CD14-positive monocyte (primary cell): ENCODE measurements at regions not wholly inside any gene's neighbourhood (a gene's known extent, or its start where the extent isn't known, plus 50 kb on each side); places are given as distances from the start of the nearest gene placed in this dataset.

Source experiments
- DNase-seq, 3 donors: peaks; one replicate each; pipeline ENCODE4 v3.0.0-alpha.2; 2011 to 2022
- H2AFZ ChIP-seq: 2 replicates; pipeline ENCODE4 v1.6.0; 2012; ENCODE audit warnings: mild to moderate bottlenecking, low read depth, low read length, inconsistent platforms; ENCODE audit not compliant: insufficient read depth, poor library complexity, severe bottlenecking
- H3K27ac ChIP-seq, 2 donors: 1 replicate in 1 of 2; 2 replicates in 1 of 2; pipeline ENCODE4 v1.5.1; 2012 to 2013; ENCODE audit warnings: low read length in 2 of 2, control low read depth in 1 of 2, inconsistent platforms in 1 of 2, low read depth in 1 of 2, mild to moderate bottlenecking in 1 of 2
- H3K27me3 ChIP-seq, 2 donors: one replicate each; pipeline versions ENCODE4 v1.6.0 to v1.6.1; 2011 to 2013; ENCODE audit warnings: low read length in 2 of 2; ENCODE audit not compliant: control insufficient read depth in 2 of 2, insufficient read depth in 2 of 2
- H3K36me3 ChIP-seq, 2 donors: replicated peaks in 1 of 2; 1 replicate in 1 of 2; 2 replicates in 1 of 2; pipeline versions ENCODE4 v1.5.1 to v1.6.1; 2012 to 2013; ENCODE audit warnings: low read length in 2 of 2, control low read depth in 1 of 2, inconsistent platforms in 1 of 2, mild to moderate bottlenecking in 1 of 2; ENCODE audit not compliant: insufficient read depth in 2 of 2, control insufficient read depth in 1 of 2
- H3K4me1 ChIP-seq, 2 donors: 1 replicate in 1 of 2; 2 replicates in 1 of 2; pipeline versions ENCODE4 v1.5.1 to v1.6.1; 2012 to 2013; ENCODE audit warnings: low read length in 2 of 2, control low read depth in 1 of 2, inconsistent platforms in 1 of 2, mild to moderate bottlenecking in 1 of 2, moderate library complexity in 1 of 2; ENCODE audit not compliant: insufficient read depth in 2 of 2, control insufficient read depth in 1 of 2
- H3K4me2 ChIP-seq: replicated peaks from 2 replicates; pipeline ENCODE3; 2012; ENCODE audit warnings: low read length, moderate library complexity, mild to moderate bottlenecking; ENCODE audit not compliant: poor library complexity, severe bottlenecking; ENCODE audit errors: extremely low read depth
- H3K4me3 ChIP-seq, 3 experiments: fragments of 200-600 bp in 1 of 3; sonication (generic) in 1 of 3; replicated peaks in 1 of 3; 1 replicate in 2 of 3; 2 replicates in 1 of 3; pipeline ENCODE4 v1.5.1; 2011 to 2013; ENCODE audit warnings: low read length in 3 of 3, mild to moderate bottlenecking in 3 of 3, control low read depth in 2 of 3, low read depth in 2 of 3, inconsistent platforms in 1 of 3, moderate library complexity in 1 of 3
- H3K79me2 ChIP-seq: 2 replicates; pipeline ENCODE4 v1.6.0; 2012; ENCODE audit warnings: mild to moderate bottlenecking, control low read depth, inconsistent platforms, low read length, moderate library complexity; ENCODE audit not compliant: insufficient read depth
- H3K9ac ChIP-seq: 2 replicates; pipeline ENCODE4 v1.6.0; 2017; ENCODE audit warnings: low read length, mild to moderate bottlenecking; ENCODE audit not compliant: insufficient read depth, poor library complexity, severe bottlenecking
- H3K9me3 ChIP-seq, 2 donors: replicated peaks in 1 of 2; 1 replicate in 1 of 2; 2 replicates in 1 of 2; pipeline versions ENCODE4 v1.5.1 to v1.6.1; 2012 to 2013; ENCODE audit warnings: low read length in 2 of 2, control low read depth in 1 of 2; ENCODE audit not compliant: control insufficient read depth in 1 of 2, insufficient read depth in 1 of 2
- H4K20me1 ChIP-seq: 2 replicates; pipeline ENCODE4 v1.6.0; 2012; ENCODE audit warnings: mild to moderate bottlenecking, low read length, control low read depth, moderate library complexity; ENCODE audit not compliant: insufficient read depth
- H3K27ac Mint-ChIP-seq, 7 donors: one replicate each; pipeline ENCODE4 v1.8.0; 2020; ENCODE audit warnings: mild to moderate bottlenecking in 7 of 7, mixed read lengths in 7 of 7, moderate library complexity in 6 of 7, inconsistent platforms in 2 of 7
- H3K27me3 Mint-ChIP-seq, 3 donors: one replicate each; pipeline ENCODE4 v1.8.0; 2021 to 2022; ENCODE audit warnings: low read depth in 3 of 3, mild to moderate bottlenecking in 3 of 3, mixed read lengths in 3 of 3, moderate library complexity in 3 of 3, inconsistent platforms in 1 of 3
- H3K36me3 Mint-ChIP-seq, 2 donors: one replicate each; pipeline ENCODE4 v1.8.0; 2020; ENCODE audit warnings: mixed read lengths in 2 of 2, inconsistent platforms in 1 of 2, mild to moderate bottlenecking in 1 of 2
- H3K4me1 Mint-ChIP-seq: one replicate; pipeline ENCODE4 v1.8.0; 2020; ENCODE audit warnings: mild to moderate bottlenecking, mixed read lengths
- H3K4me3 Mint-ChIP-seq, 2 donors: one replicate each; pipeline ENCODE4 v1.8.0; 2020; ENCODE audit warnings: mild to moderate bottlenecking in 2 of 2, mixed read lengths in 2 of 2, moderate library complexity in 1 of 2
- H3K9me3 Mint-ChIP-seq, 7 donors: one replicate each; pipeline ENCODE4 v1.8.0; 2020 to 2022; ENCODE audit warnings: mixed read lengths in 7 of 7, mild to moderate bottlenecking in 6 of 7, moderate library complexity in 6 of 7, inconsistent platforms in 2 of 7
- WGBS: methylation state at CpG from one replicate; pipeline ENCODE4 v1.1.5; 2013; ENCODE audit warnings: missing lambda C conversion rate; ENCODE audit not compliant: insufficient coverage; 5-methylcytosine and 5-hydroxymethylcytosine counted together
- intact Hi-C, 2 donors: fragments of 100-400 bp; cut with micrococcal nuclease; formaldehyde crosslinking; loops; one replicate each; pipeline versions ENCODE4 v1.15.0 to v1.15.1; 2023
- TF ChIP-seq, protein P1 (sequence below): fragments of 200-600 bp; IDR thresholded peaks from one replicate; pipeline ENCODE4 v1.8.0; 2022; ENCODE audit warnings: antibody characterized with exemption, mild to moderate bottlenecking

GRCh38 chr4:22021106-22021505 lies 72.5 kb upstream of the KCNIP4 start:
- no peak overlapping the region for H3K4me3 Mint-ChIP-seq
- Histone ChIP-seq H3K4me1 (no peaks in the 10 kb centered on the region), H3K4me2 (no peak overlapping the region), H3K36me3 (no peaks in the 10 kb centered on the region), H3K9me3 (no peaks in the 10 kb centered on the region), H3K27me3 (no peaks in the 10 kb centered on the region), H2AFZ (no peak overlapping the region), H4K20me1 (no peaks in the 10 kb centered on the region), H3K79me2 (no peaks in the 10 kb centered on the region), H3K4me3 (no peak overlapping the region), H3K9ac (no peak overlapping the region), H3K27ac (no peak overlapping the region)
- no peak for DNase-seq
- TF ChIP-seq, protein P1, sequence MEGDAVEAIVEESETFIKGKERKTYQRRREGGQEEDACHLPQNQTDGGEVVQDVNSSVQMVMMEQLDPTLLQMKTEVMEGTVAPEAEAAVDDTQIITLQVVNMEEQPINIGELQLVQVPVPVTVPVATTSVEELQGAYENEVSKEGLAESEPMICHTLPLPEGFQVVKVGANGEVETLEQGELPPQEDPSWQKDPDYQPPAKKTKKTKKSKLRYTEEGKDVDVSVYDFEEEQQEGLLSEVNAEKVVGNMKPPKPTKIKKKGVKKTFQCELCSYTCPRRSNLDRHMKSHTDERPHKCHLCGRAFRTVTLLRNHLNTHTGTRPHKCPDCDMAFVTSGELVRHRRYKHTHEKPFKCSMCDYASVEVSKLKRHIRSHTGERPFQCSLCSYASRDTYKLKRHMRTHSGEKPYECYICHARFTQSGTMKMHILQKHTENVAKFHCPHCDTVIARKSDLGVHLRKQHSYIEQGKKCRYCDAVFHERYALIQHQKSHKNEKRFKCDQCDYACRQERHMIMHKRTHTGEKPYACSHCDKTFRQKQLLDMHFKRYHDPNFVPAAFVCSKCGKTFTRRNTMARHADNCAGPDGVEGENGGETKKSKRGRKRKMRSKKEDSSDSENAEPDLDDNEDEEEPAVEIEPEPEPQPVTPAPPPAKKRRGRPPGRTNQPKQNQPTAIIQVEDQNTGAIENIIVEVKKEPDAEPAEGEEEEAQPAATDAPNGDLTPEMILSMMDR: no peak
- no peak overlapping the region for H3K27ac Mint-ChIP-seq
- H3K9me3 Mint-ChIP-seq: peaks cover 0 to 2% (median 0%) of the 10 kb centered on the region in 7 donors
- intact Hi-C loops: no loop called here
- WGBS: no CpG with 5 or more reads among the region's 1 CpG
- H3K27me3 Mint-ChIP-seq: no peaks in the 10 kb centered on the region
- H3K36me3 Mint-ChIP-seq: no peaks in the 10 kb centered on the region
- no peaks in the 10 kb centered on the region for H3K4me1 Mint-ChIP-seq

GRCh38 chr4:22020129-22020528 lies 71.6 kb upstream of the KCNIP4 start:
- Histone ChIP-seq H3K27ac (no peak overlapping the region), H3K27me3 (no peaks in the 10 kb centered on the region), H3K4me2 (no peak overlapping the region), H3K9ac (no peak overlapping the region), H4K20me1 (no peaks in the 10 kb centered on the region), H3K4me1 (no peaks in the 10 kb centered on the region), H3K36me3 (no peaks in the 10 kb centered on the region), H3K4me3 (no peak overlapping the region), H3K9me3 (no peaks in the 10 kb centered on the region), H3K79me2 (no peaks in the 10 kb centered on the region), H2AFZ (no peak overlapping the region)
- H3K4me3 Mint-ChIP-seq: no peak overlapping the region
- no peak overlapping the region for H3K27ac Mint-ChIP-seq
- peaks cover 0 to 2% (median 0%) of the 10 kb centered on the region in 7 donors for H3K9me3 Mint-ChIP-seq
- DNase-seq: no peak
- TF ChIP-seq, protein P1: no peak
- no peaks in the 10 kb centered on the region for H3K36me3 Mint-ChIP-seq
- H3K27me3 Mint-ChIP-seq: no peaks in the 10 kb centered on the region
- intact Hi-C loops: no loop called here
- no peaks in the 10 kb centered on the region for H3K4me1 Mint-ChIP-seq
